IMR-90 (cell line): ENCODE measurements at regions not wholly inside any gene's neighbourhood (a gene's known extent, or its start where the extent isn't known, plus 50 kb on each side); places are given as distances from the start of the nearest gene placed in this dataset.

ENCODE experiments used
- ATAC-seq: fragments of 200-7000 bp; cut with Tn5 transposase; 2 replicates; pipeline ENCODE4 v1.9.1; 2020; ENCODE audit warnings: low read depth, mild to moderate bottlenecking, moderate library complexity
- BruUV-seq: library from RNA; stranded (reverse); fragments of 400-500 nt; replicated peaks from 2 replicates; lab custom pipeline; 2021; lab: Mats Ljungman, UMichigan
- CTCF ChIA-PET: fragments of 300-600 bp; formaldehyde crosslinking; extraction: SDS; loops from one replicate; lab custom pipeline; 2021; ENCODE audit warnings: antibody characterized with exemption; lab: Yijun Ruan, JAX
- POLR2A ChIA-PET: fragments of 300-600 bp; sonication (Branson Sonifier 250); formaldehyde crosslinking; loops from one replicate; lab custom pipeline; 2022; ENCODE audit warnings: antibody characterized with exemption; ENCODE audit not compliant: unreplicated experiment; lab: Charles Lee
- DNase-seq: peaks from one replicate; pipeline ENCODE4 v3.0.0; 2013
- H2AFZ ChIP-seq: replicated peaks from 2 replicates; pipeline ENCODE3; 2013; ENCODE audit warnings: low read length, mild to moderate bottlenecking; ENCODE audit not compliant: poor library complexity
- H2AK5ac ChIP-seq: 2 replicates; pipeline ENCODE4 v1.6.1; 2013; ENCODE audit warnings: low read depth, low read length, inconsistent platforms
- H2AK9ac ChIP-seq: replicated peaks from 2 replicates; pipeline ENCODE3; 2013; ENCODE audit warnings: mild to moderate bottlenecking, low read depth, low read length, moderate library complexity; ENCODE audit not compliant: poor library complexity
- H2BK120ac ChIP-seq: 2 replicates; pipeline ENCODE4 v1.6.1; 2013; ENCODE audit warnings: low read depth, low read length, inconsistent platforms
- H2BK15ac ChIP-seq: 3 replicates; pipeline ENCODE4 v1.6.1; 2013; ENCODE audit warnings: low read depth, low read length, inconsistent platforms
- H2BK20ac ChIP-seq: 2 replicates; pipeline ENCODE4 v1.6.1; 2013; ENCODE audit warnings: low read depth, mild to moderate bottlenecking, inconsistent platforms, low read length, moderate library complexity
- H2BK5ac ChIP-seq: 2 replicates; pipeline ENCODE4 v1.6.1; 2013; ENCODE audit warnings: mild to moderate bottlenecking, low read depth, low read length, inconsistent platforms; ENCODE audit not compliant: poor library complexity, severe bottlenecking
- H3K14ac ChIP-seq: replicated peaks from 2 replicates; pipeline ENCODE4 v1.6.1; 2013; ENCODE audit warnings: low read depth, low read length, inconsistent platforms
- H3K18ac ChIP-seq: 2 replicates; pipeline ENCODE4 v1.6.1; 2013; ENCODE audit warnings: low read depth, low read length, control low read depth
- H3K23ac ChIP-seq: 2 replicates; pipeline ENCODE4 v1.6.1; 2013; ENCODE audit warnings: low read depth, low read length, inconsistent platforms
- H3K27ac ChIP-seq: 2 replicates; pipeline ENCODE4 v1.5.1; 2013; ENCODE audit warnings: mild to moderate bottlenecking, control low read depth, low read length; ENCODE audit not compliant: insufficient read depth
- H3K27me3 ChIP-seq: 2 replicates; pipeline ENCODE4 v1.6.1; 2013; ENCODE audit warnings: low read length; ENCODE audit not compliant: control insufficient read depth, insufficient read depth
- H3K36me3 ChIP-seq: 2 replicates; pipeline ENCODE4 v1.6.1; 2013; ENCODE audit warnings: low read length, mixed read lengths; ENCODE audit not compliant: control insufficient read depth, insufficient read depth
- H3K4ac ChIP-seq: 2 replicates; pipeline ENCODE4 v1.6.1; 2013; ENCODE audit warnings: low read depth, low read length, inconsistent platforms
- H3K4me1 ChIP-seq: 2 replicates; pipeline ENCODE4 v1.6.1; 2013; ENCODE audit warnings: low read length, mixed read lengths; ENCODE audit not compliant: control insufficient read depth, insufficient read depth
- H3K4me2 ChIP-seq: 2 replicates; pipeline ENCODE4 v1.6.1; 2013; ENCODE audit warnings: low read depth, mild to moderate bottlenecking, control low read depth, low read length, moderate library complexity
- H3K4me3 ChIP-seq: 2 replicates; pipeline ENCODE4 v1.5.1; 2013; ENCODE audit warnings: low read depth, mild to moderate bottlenecking, control low read depth, low read length, moderate library complexity; ENCODE audit not compliant: insufficient read depth
- H3K56ac ChIP-seq: 2 replicates; pipeline ENCODE4 v1.6.1; 2013; ENCODE audit warnings: low read length, inconsistent platforms; ENCODE audit not compliant: insufficient read depth; ENCODE audit errors: extremely low read depth
- H3K79me1 ChIP-seq, 2 experiments: 2 replicates each; pipeline ENCODE4 v1.6.1; 2013; ENCODE audit warnings: low read length in 2 of 2, inconsistent platforms in 1 of 2, low read depth in 1 of 2
- H3K9ac ChIP-seq: 2 replicates; pipeline ENCODE4 v1.6.1; 2013; ENCODE audit warnings: low read depth, low read length, control low read depth
- H3K9me1 ChIP-seq: 2 replicates; pipeline ENCODE4 v1.6.1; 2013; ENCODE audit warnings: low read length, inconsistent platforms; ENCODE audit not compliant: insufficient read depth
- H3K9me3 ChIP-seq: 2 replicates; pipeline ENCODE4 v1.6.1; 2013; ENCODE audit warnings: low read length; ENCODE audit not compliant: control insufficient read depth, insufficient read depth
- H4K20me1 ChIP-seq: 2 replicates; pipeline ENCODE4 v1.6.1; 2013; ENCODE audit warnings: low read length, inconsistent platforms; ENCODE audit not compliant: insufficient read depth
- H4K5ac ChIP-seq: 2 replicates; pipeline ENCODE4 v1.6.1; 2013; ENCODE audit warnings: mild to moderate bottlenecking, low read depth, low read length, control low read depth
- H4K8ac ChIP-seq, 2 experiments: 2 replicates each; pipeline ENCODE4 v1.6.1; 2013; ENCODE audit warnings: low read depth in 2 of 2, low read length in 2 of 2, control low read depth in 1 of 2, inconsistent platforms in 1 of 2
- H4K91ac ChIP-seq: 2 replicates; pipeline ENCODE4 v1.6.1; 2013; ENCODE audit warnings: low read depth, low read length, inconsistent platforms; ENCODE audit not compliant: insufficient read depth
- BHLHE40 ChIP-seq: fragments of 150-350 bp; IDR thresholded peaks from 2 replicates; pipeline ENCODE4 v1.6.1; 2016; ENCODE audit warnings: mild to moderate bottlenecking, low read depth, low read length
- CEBPB ChIP-seq: IDR thresholded peaks from 2 replicates; pipeline ENCODE4 v1.6.1; 2012; ENCODE audit warnings: low read depth, low read length, improper control_type of control experiment
- CHD1 ChIP-seq: IDR thresholded peaks from 2 replicates; pipeline ENCODE4 v1.6.1; 2012; ENCODE audit warnings: low read depth, low read length, improper control_type of control experiment
- FOS ChIP-seq: fragments of 150-350 bp; IDR thresholded peaks from 2 replicates; pipeline ENCODE4 v1.6.1; 2016; ENCODE audit warnings: low read depth, low read length
- MAFK ChIP-seq: IDR thresholded peaks from 2 replicates; pipeline ENCODE4 v1.6.1; 2012; ENCODE audit warnings: low read depth, low read length, improper control_type of control experiment
- MAZ ChIP-seq: IDR thresholded peaks from 2 replicates; pipeline ENCODE4 v1.6.1; 2012; ENCODE audit warnings: low read depth, mild to moderate bottlenecking, low read length, improper control_type of control experiment, moderate library complexity, borderline replicate concordance
- MXI1 ChIP-seq: IDR thresholded peaks from 2 replicates; pipeline ENCODE4 v1.6.1; 2012; ENCODE audit warnings: low read depth, mild to moderate bottlenecking, low read length, moderate library complexity, borderline replicate concordance
- NFE2L2 ChIP-seq: fragments of 150-350 bp; IDR thresholded peaks from 2 replicates; pipeline ENCODE4 v1.6.1; 2016; ENCODE audit warnings: low read depth, mild to moderate bottlenecking, low read length
- POLR2A ChIP-seq: IDR thresholded peaks from 2 replicates; pipeline ENCODE4 v1.6.1; 2012; ENCODE audit warnings: mild to moderate bottlenecking, low read depth, low read length
- RAD21 ChIP-seq: IDR thresholded peaks from 2 replicates; pipeline ENCODE4 v1.6.1; 2012; ENCODE audit warnings: low read length, improper control_type of control experiment
- RCOR1 ChIP-seq: IDR thresholded peaks from 2 replicates; pipeline ENCODE4 v1.6.1; 2012; ENCODE audit warnings: mild to moderate bottlenecking, low read length, improper control_type of control experiment; ENCODE audit not compliant: insufficient replicate concordance
- RFX5 ChIP-seq: IDR thresholded peaks from 2 replicates; pipeline ENCODE4 v1.8.0; 2012; ENCODE audit warnings: low read depth, mild to moderate bottlenecking, low read length, moderate library complexity
- SMC3 ChIP-seq: fragments of 150-350 bp; IDR thresholded peaks from 2 replicates; pipeline ENCODE4 v1.6.1; 2016; ENCODE audit warnings: low read depth, mild to moderate bottlenecking, antibody characterized with exemption, low read length, moderate library complexity
- WGBS, 2 experiments: methylation state at CpG; one replicate each; pipeline versions ENCODE4 v1.1.5 to v1.1.7; 2013; ENCODE audit warnings: missing lambda C conversion rate in 2 of 2; ENCODE audit not compliant: insufficient read length in 1 of 2; ENCODE audit errors: extremely low coverage in 2 of 2; 5-methylcytosine and 5-hydroxymethylcytosine counted together
- dilution Hi-C: fragments of 300-500 bp; cut with HindIII; formaldehyde crosslinking; loops from one replicate; pipeline ENCODE4 v1.14.3; 2018; ENCODE audit warnings: low sequenced_read_pairs; ENCODE audit not compliant: unreplicated experiment
- in situ Hi-C: fragments of 300-500 bp; cut with MboI; formaldehyde crosslinking; loops from 3 replicates; pipeline ENCODE4 v1.14.3; 2019; ENCODE audit warnings: low sequenced_read_pairs, inconsistent platforms, mixed read lengths
- intact Hi-C: fragments of 100-400 bp; cut with micrococcal nuclease; formaldehyde crosslinking; loops from 2 replicates; pipeline ENCODE4 v1.10.0; 2022
- TF ChIP-seq, protein P1 (sequence below): fragments of 150-350 bp; IDR thresholded peaks from 2 replicates; pipeline ENCODE4 v1.6.1; 2016; ENCODE audit warnings: low read depth, mild to moderate bottlenecking, low read length, moderate library complexity, borderline replicate concordance
- TF ChIP-seq, protein P2 (sequence below): conservative IDR thresholded peaks from 2 replicates; pipeline ENCODE4 v1.5.1; 2012; ENCODE audit warnings: mild to moderate bottlenecking, low read depth, low read length, improper control_type of control experiment
- TF ChIP-seq, protein P3 (sequence below): fragments of 150-350 bp; IDR thresholded peaks from 2 replicates; pipeline ENCODE4 v1.6.1; 2017; ENCODE audit warnings: mild to moderate bottlenecking, antibody characterized with exemption, low read length, low read depth

DNA sequence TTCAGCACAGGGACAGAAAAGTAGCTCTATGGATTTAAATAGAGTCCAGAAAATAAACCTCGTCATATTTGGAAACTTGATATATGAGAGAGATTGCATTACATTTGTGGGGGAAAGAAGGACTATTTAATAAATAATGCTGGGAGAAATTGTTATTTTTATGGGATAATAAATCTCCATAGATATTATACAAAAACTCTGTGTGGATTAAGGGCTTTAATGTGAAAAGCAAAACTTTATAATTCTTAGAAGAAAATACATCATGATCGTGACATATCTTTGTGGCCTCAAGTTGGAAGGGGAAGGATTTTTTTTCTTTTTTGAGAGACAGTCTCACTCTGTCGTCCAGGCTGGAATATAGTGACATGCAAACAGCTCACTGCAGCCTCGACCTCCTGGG is 95.0 kb upstream of the LEP start:
- in situ Hi-C loops (no loop called here), intact Hi-C loops (no loop called here), dilution Hi-C loops (no loop called here)
- Histone ChIP-seq H2AFZ (no peak overlapping the region), H3K56ac (no peak overlapping the region), H2BK120ac (no peak overlapping the region), H4K91ac (no peak overlapping the region), H4K8ac (no peak overlapping the region), H3K14ac (no peak overlapping the region), H3K36me3 (no peaks in the 10 kb centered on the region), H2BK20ac (no peak overlapping the region), H3K9me3 (peaks cover 3% of the 10 kb centered on the region), H3K9ac (no peak overlapping the region), H2AK5ac (no peak overlapping the region), H3K27me3 (peaks cover 42% of the 10 kb centered on the region), H2BK5ac (no peak overlapping the region), H3K4me1 (no peaks in the 10 kb centered on the region), H4K20me1 (no peaks in the 10 kb centered on the region), H2BK15ac (no peak overlapping the region), H3K27ac (no peak overlapping the region), H3K79me1 (no peaks in the 10 kb centered on the region), H3K23ac (no peak overlapping the region), H3K18ac (no peak overlapping the region), H3K4me3 (no peak overlapping the region), H3K4ac (no peak overlapping the region), H4K5ac (no peak overlapping the region), H3K4me2 (no peak overlapping the region), H2AK9ac (no peak overlapping the region), H3K9me1 (no peaks in the 10 kb centered on the region)
- CTCF ChIA-PET, result interaction anchor here (1.5 to 1.9 kb wide), 2 partner anchors 10 to 11 kb away, joined by 3 to 5 read pairs; no protein-coding TSS in a partner anchor
- TF ChIP-seq FOS (no peak), RCOR1 (no peak), RAD21 (no peak), POLR2A (no peak), MAZ (no peak), RFX5 (no peak), BHLHE40 (no peak), MAFK (no peak), CHD1 (no peak), MXI1 (no peak), NFE2L2 (no peak), SMC3 (no peak), CEBPB (no peak)
- TF ChIP-seq, protein P1, sequence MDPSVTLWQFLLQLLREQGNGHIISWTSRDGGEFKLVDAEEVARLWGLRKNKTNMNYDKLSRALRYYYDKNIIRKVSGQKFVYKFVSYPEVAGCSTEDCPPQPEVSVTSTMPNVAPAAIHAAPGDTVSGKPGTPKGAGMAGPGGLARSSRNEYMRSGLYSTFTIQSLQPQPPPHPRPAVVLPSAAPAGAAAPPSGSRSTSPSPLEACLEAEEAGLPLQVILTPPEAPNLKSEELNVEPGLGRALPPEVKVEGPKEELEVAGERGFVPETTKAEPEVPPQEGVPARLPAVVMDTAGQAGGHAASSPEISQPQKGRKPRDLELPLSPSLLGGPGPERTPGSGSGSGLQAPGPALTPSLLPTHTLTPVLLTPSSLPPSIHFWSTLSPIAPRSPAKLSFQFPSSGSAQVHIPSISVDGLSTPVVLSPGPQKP, result no peak
- TF ChIP-seq, protein P2, sequence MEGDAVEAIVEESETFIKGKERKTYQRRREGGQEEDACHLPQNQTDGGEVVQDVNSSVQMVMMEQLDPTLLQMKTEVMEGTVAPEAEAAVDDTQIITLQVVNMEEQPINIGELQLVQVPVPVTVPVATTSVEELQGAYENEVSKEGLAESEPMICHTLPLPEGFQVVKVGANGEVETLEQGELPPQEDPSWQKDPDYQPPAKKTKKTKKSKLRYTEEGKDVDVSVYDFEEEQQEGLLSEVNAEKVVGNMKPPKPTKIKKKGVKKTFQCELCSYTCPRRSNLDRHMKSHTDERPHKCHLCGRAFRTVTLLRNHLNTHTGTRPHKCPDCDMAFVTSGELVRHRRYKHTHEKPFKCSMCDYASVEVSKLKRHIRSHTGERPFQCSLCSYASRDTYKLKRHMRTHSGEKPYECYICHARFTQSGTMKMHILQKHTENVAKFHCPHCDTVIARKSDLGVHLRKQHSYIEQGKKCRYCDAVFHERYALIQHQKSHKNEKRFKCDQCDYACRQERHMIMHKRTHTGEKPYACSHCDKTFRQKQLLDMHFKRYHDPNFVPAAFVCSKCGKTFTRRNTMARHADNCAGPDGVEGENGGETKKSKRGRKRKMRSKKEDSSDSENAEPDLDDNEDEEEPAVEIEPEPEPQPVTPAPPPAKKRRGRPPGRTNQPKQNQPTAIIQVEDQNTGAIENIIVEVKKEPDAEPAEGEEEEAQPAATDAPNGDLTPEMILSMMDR, result no peak
- TF ChIP-seq, protein P3, sequence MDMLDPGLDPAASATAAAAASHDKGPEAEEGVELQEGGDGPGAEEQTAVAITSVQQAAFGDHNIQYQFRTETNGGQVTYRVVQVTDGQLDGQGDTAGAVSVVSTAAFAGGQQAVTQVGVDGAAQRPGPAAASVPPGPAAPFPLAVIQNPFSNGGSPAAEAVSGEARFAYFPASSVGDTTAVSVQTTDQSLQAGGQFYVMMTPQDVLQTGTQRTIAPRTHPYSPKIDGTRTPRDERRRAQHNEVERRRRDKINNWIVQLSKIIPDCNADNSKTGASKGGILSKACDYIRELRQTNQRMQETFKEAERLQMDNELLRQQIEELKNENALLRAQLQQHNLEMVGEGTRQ, result no peak
- POLR2A ChIA-PET, result interaction anchor here (0.6 kb wide), 1 partner anchor 9 kb away, joined by 4 read pairs; no protein-coding TSS in a partner anchor
- WGBS, 2 experiments, result no CpG with 5 or more reads among the region's 4 CpGs
- ATAC-seq (no peak), DNase-seq (no peak)
- BruUV-seq, result no TSS peak
